H1 (cell line): ENCODE measurements at regions not wholly inside any gene's neighbourhood (a gene's known extent, or its start where the extent isn't known, plus 50 kb on each side); places are given as distances from the start of the nearest gene placed in this dataset.

Source experiments
- CTCF ChIA-PET: fragments of 300-600 bp; sonication (Branson Sonifier 250); formaldehyde crosslinking; loops from one replicate; lab custom pipeline; 2021; ENCODE audit not compliant: partially characterized antibody; lab: Charles Lee
- POLR2A ChIA-PET: fragments of 300-600 bp; sonication (Branson Sonifier 250); formaldehyde crosslinking; loops from one replicate; lab custom pipeline; 2021; ENCODE audit warnings: inconsistent platforms; ENCODE audit not compliant: partially characterized antibody; lab: Charles Lee
- DNase-seq, 2 experiments: peaks; one replicate each; pipeline versions ENCODE4 v3.0.0 to v3.0.0-alpha.2; 2010 to 2022; ENCODE audit warnings: low spot score in 2 of 2, low read depth in 1 of 2, mixed read lengths in 1 of 2
- FAIRE-seq: peaks from 2 replicates; lab custom pipeline; 2011; peaks lifted over from hg19 to GRCh38; lab: Jason Lieb, UNC
- H2AFZ ChIP-seq: 2 replicates; pipeline ENCODE4 v1.8.1; 2012; ENCODE audit warnings: low read length, inconsistent platforms
- H2AK5ac ChIP-seq: 2 replicates; pipeline ENCODE4 v1.6.1; 2013; ENCODE audit warnings: low read depth, low read length
- H2BK120ac ChIP-seq: replicated peaks from 2 replicates; pipeline ENCODE3; 2013; ENCODE audit warnings: low read depth, low read length, inconsistent platforms
- H2BK12ac ChIP-seq: 2 replicates; pipeline ENCODE4 v1.6.1; 2013; ENCODE audit warnings: low read depth, low read length
- H2BK15ac ChIP-seq: 2 replicates; pipeline ENCODE4 v1.6.1; 2013; ENCODE audit warnings: low read length
- H2BK20ac ChIP-seq: 2 replicates; pipeline ENCODE4 v1.6.1; 2013; ENCODE audit warnings: low read length
- H2BK5ac ChIP-seq: 2 replicates; pipeline ENCODE4 v1.6.1; 2013; ENCODE audit warnings: low read depth, low read length
- H3K14ac ChIP-seq: 2 replicates; pipeline ENCODE4 v1.6.1; 2013; ENCODE audit warnings: inconsistent platforms; ENCODE audit not compliant: insufficient read length
- H3K18ac ChIP-seq: 2 replicates; pipeline ENCODE4 v1.6.1; 2013; ENCODE audit warnings: low read length; ENCODE audit errors: extremely low read depth
- H3K23ac ChIP-seq: 2 replicates; pipeline ENCODE4 v1.6.1; 2013; ENCODE audit warnings: inconsistent platforms; ENCODE audit not compliant: insufficient read length
- H3K23me2 ChIP-seq: 2 replicates; pipeline ENCODE4 v1.6.1; 2013; ENCODE audit warnings: low read depth, low read length
- H3K27ac ChIP-seq: 2 replicates; pipeline ENCODE4 v1.6.1; 2011; ENCODE audit warnings: low read depth, low read length, inconsistent platforms
- H3K27me3 ChIP-seq, 4 experiments: replicated peaks in 1 of 4; 1 replicate in 1 of 4; 2 replicates in 3 of 4; pipeline versions ENCODE4 v1.6.1 to v1.8.1; 2011 to 2013; ENCODE audit warnings: low read length in 3 of 4, mild to moderate bottlenecking in 3 of 4, inconsistent platforms in 2 of 4, mixed read lengths in 2 of 4, moderate library complexity in 1 of 4; ENCODE audit not compliant: control insufficient read depth in 3 of 4, insufficient read depth in 3 of 4; ENCODE audit errors: extremely low read depth in 1 of 4
- H3K36me3 ChIP-seq, 4 experiments: 2 replicates each; pipeline versions ENCODE4 v1.6.1 to v1.8.1; 2011 to 2013; ENCODE audit warnings: mild to moderate bottlenecking in 4 of 4, low read length in 3 of 4, moderate library complexity in 2 of 4, control low read depth in 1 of 4, inconsistent platforms in 1 of 4; ENCODE audit not compliant: insufficient read depth in 4 of 4, control insufficient read depth in 2 of 4
- H3K4ac ChIP-seq: replicated peaks from 2 replicates; pipeline ENCODE3; 2013; ENCODE audit warnings: low read length, low read depth, mixed read lengths, inconsistent platforms; ENCODE audit not compliant: insufficient read length
- H3K4me1 ChIP-seq, 4 experiments: replicated peaks in 1 of 4; 1 replicate in 1 of 4; 2 replicates in 3 of 4; pipeline versions ENCODE4 v1.6.1 to v1.8.1; 2011 to 2013; ENCODE audit warnings: low read length in 3 of 4, inconsistent platforms in 2 of 4, mixed read lengths in 1 of 4; ENCODE audit not compliant: insufficient read depth in 4 of 4, control insufficient read depth in 3 of 4
- H3K4me2 ChIP-seq, 2 experiments: 2 replicates each; pipeline versions ENCODE4 v1.6.1 to v1.8.1; 2011 to 2013; ENCODE audit warnings: low read depth in 2 of 2, low read length in 2 of 2, control low read depth in 1 of 2, inconsistent platforms in 1 of 2, mild to moderate bottlenecking in 1 of 2; ENCODE audit not compliant: insufficient read depth in 1 of 2
- H3K4me3 ChIP-seq, 4 experiments: fragments of 200-600, 300-600 bp in 1 of 4; sonication (generic), shearing (Covaris generic), sonication (Bioruptor Twin) in 1 of 4; 2 replicates each; pipeline versions ENCODE4 v1.5.1 to v1.8.1; 2011 to 2016; ENCODE audit warnings: low read length in 4 of 4, low read depth in 3 of 4, control low read depth in 2 of 4, inconsistent platforms in 2 of 4, mild to moderate bottlenecking in 2 of 4, mixed read lengths in 1 of 4, moderate library complexity in 1 of 4; ENCODE audit not compliant: insufficient read depth in 2 of 4; ENCODE audit errors: extremely low read depth in 1 of 4
- H3K56ac ChIP-seq: replicated peaks from 2 replicates; pipeline ENCODE3; 2013; ENCODE audit warnings: low read depth, mild to moderate bottlenecking, mixed read lengths, low read length, inconsistent platforms; ENCODE audit not compliant: insufficient read length
- H3K79me1 ChIP-seq: 2 replicates; pipeline ENCODE4 v1.6.1; 2013; ENCODE audit warnings: low read depth, low read length, control low read depth
- H3K79me2 ChIP-seq, 2 experiments: 2 replicates each; pipeline versions ENCODE4 v1.6.1 to v1.8.1; 2012 to 2013; ENCODE audit warnings: low read length in 2 of 2, mild to moderate bottlenecking in 2 of 2, inconsistent platforms in 1 of 2; ENCODE audit not compliant: insufficient read depth in 2 of 2, control insufficient read depth in 1 of 2
- H3K9ac ChIP-seq, 4 experiments: replicated peaks in 1 of 4; 1 replicate in 1 of 4; 2 replicates in 3 of 4; pipeline versions ENCODE4 v1.6.1 to v1.8.1; 2011 to 2013; ENCODE audit warnings: low read depth in 3 of 4, low read length in 3 of 4, control low read depth in 2 of 4, mild to moderate bottlenecking in 2 of 4, moderate library complexity in 2 of 4, inconsistent platforms in 1 of 4; ENCODE audit errors: extremely low read depth in 1 of 4
- H3K9me3 ChIP-seq, 2 experiments: 2 replicates each; pipeline versions ENCODE4 v1.6.1 to v1.8.1; 2012 to 2013; ENCODE audit warnings: mild to moderate bottlenecking in 2 of 2, moderate library complexity in 2 of 2, control low read depth in 1 of 2, inconsistent platforms in 1 of 2, low read depth in 1 of 2, low read length in 1 of 2, mixed read lengths in 1 of 2; ENCODE audit not compliant: insufficient read depth in 2 of 2
- H4K20me1 ChIP-seq, 2 experiments: replicated peaks in 1 of 2; 2 replicates each; pipeline versions ENCODE3 to v1.8.1; 2011 to 2013; ENCODE audit warnings: inconsistent platforms in 2 of 2, low read length in 2 of 2, mild to moderate bottlenecking in 1 of 2; ENCODE audit not compliant: insufficient read depth in 2 of 2, control insufficient read depth in 1 of 2
- H4K5ac ChIP-seq: 2 replicates; pipeline ENCODE4 v1.6.1; 2013; ENCODE audit warnings: low read length, low read depth, mixed read lengths, inconsistent platforms; ENCODE audit not compliant: insufficient read length
- H4K8ac ChIP-seq: 2 replicates; pipeline ENCODE4 v1.8.0; 2013; ENCODE audit warnings: mild to moderate bottlenecking, moderate library complexity, low read length, inconsistent platforms; ENCODE audit not compliant: insufficient read depth; ENCODE audit errors: extremely low read depth
- H4K91ac ChIP-seq: replicated peaks from 2 replicates; pipeline ENCODE3; 2013; ENCODE audit warnings: low read length, mixed read lengths, inconsistent platforms; ENCODE audit not compliant: insufficient read length
- ASH2L ChIP-seq: fragments of 200-600, 300-600 bp; sonication (generic); IDR thresholded peaks from one replicate; pipeline ENCODE4 v1.7.1; 2017; ENCODE audit warnings: low read length
- BCL11A ChIP-seq, 2 experiments: IDR thresholded peaks; one replicate each; pipeline ENCODE4 v1.6.1; 2011; ENCODE audit warnings: low read depth in 2 of 2, low read length in 2 of 2, mild to moderate bottlenecking in 2 of 2
- CBX8 ChIP-seq: fragments of 300-800, 300-1000 bp; sonication (generic); IDR thresholded peaks from 2 replicates; pipeline ENCODE4 v1.7.1; 2016; ENCODE audit warnings: low read depth, low read length, borderline replicate concordance
- CEBPB ChIP-seq: IDR thresholded peaks from 2 replicates; pipeline ENCODE4 v1.6.1; 2012; ENCODE audit warnings: low read depth, low read length
- HDAC2 ChIP-seq, 2 experiments: fragments of 300-600 bp in 1 of 2; sonication (generic) in 1 of 2; IDR thresholded peaks; 2 replicates each; pipeline ENCODE4 v1.6.1; 2011 to 2012; ENCODE audit warnings: low read depth in 2 of 2, low read length in 2 of 2, mild to moderate bottlenecking in 2 of 2, moderate library complexity in 2 of 2, borderline replicate concordance in 1 of 2, inconsistent platforms in 1 of 2
- JUND ChIP-seq: IDR thresholded peaks from 2 replicates; pipeline ENCODE4 v1.6.1; 2011; ENCODE audit warnings: mild to moderate bottlenecking, improper control_type of control experiment, low read length
- KDM5A ChIP-seq: fragments of 200-600 bp; IDR thresholded peaks from 2 replicates; pipeline ENCODE4 v1.7.1; 2012; ENCODE audit warnings: mild to moderate bottlenecking, low read length, inconsistent platforms, mixed read lengths
- MAFK ChIP-seq: IDR thresholded peaks from 2 replicates; pipeline ENCODE4 v1.6.1; 2012; ENCODE audit warnings: low read depth, mild to moderate bottlenecking, improper control_type of control experiment, low read length
- NRF1 ChIP-seq: IDR thresholded peaks from 2 replicates; pipeline ENCODE4 v1.6.1; 2011; ENCODE audit warnings: mild to moderate bottlenecking, low read depth, low read length, improper control_type of control experiment
- POLR2AphosphoS5 ChIP-seq: IDR thresholded peaks from 2 replicates; pipeline ENCODE4 v1.6.1; 2011; ENCODE audit warnings: low read depth, low read length
- RBBP5 ChIP-seq: IDR thresholded peaks from 2 replicates; pipeline ENCODE4 v1.7.1; 2012; ENCODE audit warnings: low read depth, mild to moderate bottlenecking, inconsistent platforms, low read length, moderate library complexity, borderline replicate concordance
- SIRT6 ChIP-seq: IDR thresholded peaks from one replicate; pipeline ENCODE4 v1.7.1; 2012; ENCODE audit warnings: low read length, inconsistent platforms
- SP2 ChIP-seq: IDR thresholded peaks from 2 replicates; pipeline ENCODE4 v1.6.1; 2012; ENCODE audit warnings: mild to moderate bottlenecking, low read length, inconsistent platforms
- YY1 ChIP-seq: IDR thresholded peaks from 2 replicates; pipeline ENCODE4 v1.6.1; 2011; ENCODE audit warnings: low read depth, mild to moderate bottlenecking, low read length
- WGBS, 2 experiments: shearing (Covaris generic) in 1 of 2; methylation state at CpG; one replicate each; pipeline versions ENCODE4 v1.1.6 to v1.1.7; 2013 to 2015; ENCODE audit warnings: low lambda C conversion rate in 2 of 2, mixed read lengths in 2 of 2, inconsistent platforms in 1 of 2, low coverage in 1 of 2, missing lambda C conversion rate in 1 of 2; ENCODE audit not compliant: insufficient replicate concordance in 2 of 2, insufficient coverage in 1 of 2, insufficient read length in 1 of 2; ENCODE audit errors: extremely low coverage in 1 of 2, missing lambda C conversion rate in 1 of 2; 5-methylcytosine and 5-hydroxymethylcytosine counted together
- TF ChIP-seq, protein P1 (sequence below): IDR thresholded peaks from 2 replicates; pipeline ENCODE4 v1.6.1; 2012; ENCODE audit warnings: inconsistent platforms

DNA sequence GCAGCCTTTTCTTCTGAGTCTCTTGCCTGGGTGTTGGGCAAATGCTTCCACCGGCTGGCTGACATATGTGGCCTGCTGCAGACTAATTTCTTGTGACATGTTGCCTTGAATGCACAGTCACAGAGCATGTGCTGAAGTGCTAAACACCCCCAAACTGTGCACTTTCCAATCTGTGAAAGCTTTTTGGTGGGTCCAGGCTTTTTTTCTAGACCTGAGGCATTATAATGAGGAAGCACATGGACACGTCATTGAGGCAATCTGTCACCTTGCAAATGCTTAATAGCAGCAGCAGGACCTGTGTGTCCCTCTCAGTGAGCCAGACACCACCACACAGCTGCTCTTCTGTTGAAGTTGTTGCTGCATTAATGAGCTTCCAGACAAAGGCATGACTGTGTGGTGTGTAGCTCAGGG, 274.7 kb downstream of the ELAVL2 start:
- Histone ChIP-seq H3K56ac (no peak overlapping the region), H4K5ac (no peak overlapping the region), H3K18ac (no peak overlapping the region), H2BK120ac (no peak overlapping the region), H2BK20ac (no peak overlapping the region), H3K9me3 (no peaks in the 10 kb centered on the region), H2BK12ac (no peak overlapping the region)
- TF ChIP-seq CBX8 (no peak), JUND (no peak), ASH2L (no peak), POLR2AphosphoS5 (no peak), SP2 (no peak), BCL11A (IDR thresholded peaks at IDR 0.05; ENCODE audit: low read depth in 2 of 2, low read length in 2 of 2) (no peak), KDM5A (no peak), CEBPB (no peak), NRF1 (no peak), MAFK (no peak), HDAC2 (IDR thresholded peaks at IDR 0.05; ENCODE audit: borderline replicate concordance in 1 of 2, low read depth in 2 of 2, low read length in 2 of 2) (no peak), RBBP5 (no peak), SIRT6 (no peak), YY1 (no peak)
- TF ChIP-seq, protein P1, sequence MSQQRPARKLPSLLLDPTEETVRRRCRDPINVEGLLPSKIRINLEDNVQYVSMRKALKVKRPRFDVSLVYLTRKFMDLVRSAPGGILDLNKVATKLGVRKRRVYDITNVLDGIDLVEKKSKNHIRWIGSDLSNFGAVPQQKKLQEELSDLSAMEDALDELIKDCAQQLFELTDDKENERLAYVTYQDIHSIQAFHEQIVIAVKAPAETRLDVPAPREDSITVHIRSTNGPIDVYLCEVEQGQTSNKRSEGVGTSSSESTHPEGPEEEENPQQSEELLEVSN: no peak
- TF ChIP-seq, all 59 proteins: peak for 0
- Histone ChIP-seq H4K8ac (no peak overlapping the region), H3K23ac (no peak overlapping the region), H3K14ac (no peak overlapping the region), H3K9ac (no peak overlapping the region), H2AK5ac (no peak overlapping the region), H3K79me2 (no peaks in the 10 kb centered on the region), H3K36me3 (no peaks in the 10 kb centered on the region), H3K4me3 (no peak overlapping the region), H2BK15ac (no peak overlapping the region), H3K79me1 (no peaks in the 10 kb centered on the region), H3K23me2 (no peaks in the 10 kb centered on the region), H3K27ac (no peak overlapping the region), H4K20me1 (no peaks in the 10 kb centered on the region), H2AFZ (no peak overlapping the region), H2BK5ac (no peak overlapping the region), H3K27me3 (no peaks in the 10 kb centered on the region), H3K4me2 (no peak overlapping the region), H3K4me1 (peaks cover 0 to 11% (median 5%) of the 10 kb centered on the region in 4 experiments; a peak in 3 of 7 replicates), H3K4ac (no peak overlapping the region), H4K91ac (no peak overlapping the region)
- CTCF ChIA-PET: interaction anchor here (0.9 kb wide), 1 partner anchor 13 kb away, joined by 3 read pairs; no protein-coding TSS in a partner anchor
- 92% methylated on average over 2 of the region's 2 CpGs; no CpG with 5 or more reads in 1 of the 2 experiments for WGBS, 2 experiments
- FAIRE-seq (no peak), DNase-seq (no peak)
- POLR2A ChIA-PET: no interaction called here
